ENCODE measurements at regions not wholly inside any gene's neighbourhood (a gene's known extent, or its start where the extent isn't known, plus 50 kb on each side); places are given as distances from the start of the nearest gene placed in this dataset.

DNA sequence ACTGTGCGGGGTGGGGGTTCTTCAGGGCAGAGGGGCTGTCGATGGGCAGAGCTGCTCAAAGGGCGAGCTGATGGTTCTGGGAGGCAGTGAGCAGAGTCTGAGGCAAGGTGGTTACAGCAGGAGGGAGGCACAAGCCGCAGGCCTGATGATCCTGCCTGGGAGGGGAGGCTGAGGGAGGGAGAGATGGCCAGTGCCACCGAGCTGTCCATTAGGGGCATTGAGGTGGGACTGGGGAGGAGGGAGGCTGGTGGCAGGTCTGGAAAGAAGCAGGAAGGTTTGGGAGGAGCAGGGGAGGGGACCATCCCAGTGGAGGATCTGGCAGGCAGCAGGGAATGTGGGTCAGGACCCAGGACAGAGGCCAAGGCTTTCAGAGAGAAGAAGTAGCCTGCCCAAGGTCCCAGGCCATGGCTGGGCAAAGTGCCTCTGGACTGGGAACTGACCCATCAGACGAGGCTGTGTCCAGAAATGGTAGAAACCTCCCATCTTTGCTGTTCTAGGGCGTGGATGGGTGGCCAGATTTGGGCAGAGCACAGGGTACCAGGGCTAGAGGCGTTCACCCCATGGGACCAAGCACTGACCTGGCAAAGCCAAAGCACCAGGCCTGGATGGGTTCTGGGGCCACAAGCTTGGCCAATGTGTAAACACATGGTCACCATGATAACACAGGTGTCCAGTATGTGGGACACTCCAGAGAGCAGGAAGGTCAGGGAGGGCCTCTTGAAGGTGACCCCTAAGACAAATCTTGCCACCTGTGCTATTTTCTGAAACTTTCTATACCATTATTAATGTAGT lies 55.5 kb downstream of the INHBB start:
- TF ChIP-seq, protein P1, sequence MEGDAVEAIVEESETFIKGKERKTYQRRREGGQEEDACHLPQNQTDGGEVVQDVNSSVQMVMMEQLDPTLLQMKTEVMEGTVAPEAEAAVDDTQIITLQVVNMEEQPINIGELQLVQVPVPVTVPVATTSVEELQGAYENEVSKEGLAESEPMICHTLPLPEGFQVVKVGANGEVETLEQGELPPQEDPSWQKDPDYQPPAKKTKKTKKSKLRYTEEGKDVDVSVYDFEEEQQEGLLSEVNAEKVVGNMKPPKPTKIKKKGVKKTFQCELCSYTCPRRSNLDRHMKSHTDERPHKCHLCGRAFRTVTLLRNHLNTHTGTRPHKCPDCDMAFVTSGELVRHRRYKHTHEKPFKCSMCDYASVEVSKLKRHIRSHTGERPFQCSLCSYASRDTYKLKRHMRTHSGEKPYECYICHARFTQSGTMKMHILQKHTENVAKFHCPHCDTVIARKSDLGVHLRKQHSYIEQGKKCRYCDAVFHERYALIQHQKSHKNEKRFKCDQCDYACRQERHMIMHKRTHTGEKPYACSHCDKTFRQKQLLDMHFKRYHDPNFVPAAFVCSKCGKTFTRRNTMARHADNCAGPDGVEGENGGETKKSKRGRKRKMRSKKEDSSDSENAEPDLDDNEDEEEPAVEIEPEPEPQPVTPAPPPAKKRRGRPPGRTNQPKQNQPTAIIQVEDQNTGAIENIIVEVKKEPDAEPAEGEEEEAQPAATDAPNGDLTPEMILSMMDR (IDR thresholded peaks at IDR 0.05) = no peak

DNA sequence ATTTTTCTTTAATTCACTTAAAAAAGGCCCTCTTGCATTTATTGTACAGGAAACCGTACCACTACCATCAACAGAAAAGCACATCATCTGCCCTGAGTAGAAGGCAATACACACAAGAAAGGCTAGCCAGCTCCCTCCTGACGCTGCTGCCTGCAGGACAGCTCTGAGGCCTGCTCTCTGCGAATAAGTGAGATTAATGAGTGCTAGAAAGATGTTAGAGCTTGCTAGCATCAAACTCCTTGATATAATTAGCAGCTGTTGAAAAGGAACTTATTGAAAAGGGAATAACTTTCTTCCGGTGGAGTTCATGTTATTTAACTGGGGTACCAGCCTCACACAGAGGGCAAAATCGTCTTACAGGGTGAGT lies 56.1 kb downstream of the INHBB start:
- TF ChIP-seq, protein P1 (IDR thresholded peaks at IDR 0.05) = no peak

DNA sequence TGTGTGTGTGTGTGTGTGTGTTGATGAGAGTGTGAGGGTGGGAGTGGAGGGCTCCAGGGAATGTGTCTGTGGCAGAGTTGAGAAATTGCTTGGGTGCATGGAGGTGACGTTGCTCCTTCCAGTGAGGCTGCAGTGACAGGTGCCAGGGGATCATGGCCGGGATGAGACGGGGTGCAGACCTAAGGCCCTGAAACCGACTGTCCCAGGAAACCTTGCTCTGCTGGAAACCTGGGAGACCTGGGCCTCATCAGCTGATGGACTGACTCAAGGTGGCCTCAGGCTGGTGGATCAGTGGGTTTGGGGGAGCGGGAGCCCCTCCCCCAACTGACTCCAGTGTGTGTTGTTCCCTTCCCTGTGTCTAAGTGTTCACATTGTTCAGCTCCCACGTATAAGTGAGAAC lies 56.6 kb downstream of the INHBB start:
- TF ChIP-seq, protein P1 (IDR thresholded peaks at IDR 0.05) = no peak

DNA sequence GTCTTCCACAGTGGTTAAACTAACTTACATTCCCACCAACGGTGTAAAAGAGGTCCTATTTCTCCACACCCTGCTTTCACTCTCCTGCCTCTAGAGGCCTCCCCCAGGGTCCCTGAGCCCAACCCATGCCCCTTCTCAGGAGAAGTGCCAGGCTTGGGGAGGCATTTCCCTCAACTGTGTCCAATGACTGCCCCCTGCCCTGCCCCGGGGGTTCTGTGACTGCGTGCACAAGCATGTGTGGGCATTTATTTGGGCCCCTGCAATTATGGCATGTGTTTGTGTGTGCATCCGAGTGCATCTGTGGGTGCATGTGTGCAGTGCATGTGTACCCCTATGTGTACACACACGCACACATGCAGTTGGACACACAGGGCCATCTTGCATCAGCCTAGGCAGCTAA lies 57.3 kb downstream of the INHBB start:
- TF ChIP-seq, protein P1 (IDR thresholded peaks at IDR 0.05) = no peak

DNA sequence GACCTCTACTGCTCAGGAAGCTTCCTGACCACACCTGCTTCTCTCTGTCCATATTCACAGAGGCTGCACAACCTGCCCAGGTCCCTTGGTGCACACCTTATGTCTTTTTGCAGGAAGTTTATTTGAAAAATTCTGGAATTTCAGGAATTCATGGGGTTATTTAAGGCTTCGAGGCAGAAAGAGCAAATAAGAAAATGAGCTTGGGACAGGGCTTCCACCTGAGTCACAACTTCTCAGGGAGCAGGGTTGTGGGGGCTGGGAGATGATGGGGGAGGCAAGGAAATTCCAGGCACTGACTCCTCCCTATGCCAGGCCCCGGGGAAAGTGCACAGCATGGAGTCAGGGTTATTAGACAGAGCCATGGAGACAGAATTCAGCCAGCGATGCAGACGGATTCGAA lies 57.7 kb downstream of the INHBB start:
- TF ChIP-seq, protein P1 (IDR thresholded peaks at IDR 0.05) = no peak

DNA sequence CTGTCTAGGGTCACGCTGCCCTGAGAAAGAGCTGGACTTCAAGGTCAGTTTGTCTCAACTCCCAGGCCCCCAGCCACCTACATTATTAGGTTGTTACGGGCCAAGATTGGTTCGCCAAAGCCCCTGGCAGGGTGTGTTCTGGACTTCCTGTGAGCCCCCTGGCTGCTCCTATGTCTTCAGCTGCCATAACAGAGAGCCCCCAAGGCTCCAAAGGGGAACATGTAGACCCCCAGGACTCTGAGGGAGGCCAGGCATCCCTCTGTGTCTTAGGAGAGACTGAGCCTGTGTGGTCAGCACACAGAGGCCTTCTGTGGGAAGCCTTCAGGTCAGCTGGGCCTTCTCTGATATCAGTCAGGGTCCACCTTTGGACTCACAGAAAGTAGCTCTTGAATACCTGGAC lies 58.3 kb downstream of the INHBB start:
- TF ChIP-seq, protein P1 (IDR thresholded peaks at IDR 0.05) = no peak

DNA sequence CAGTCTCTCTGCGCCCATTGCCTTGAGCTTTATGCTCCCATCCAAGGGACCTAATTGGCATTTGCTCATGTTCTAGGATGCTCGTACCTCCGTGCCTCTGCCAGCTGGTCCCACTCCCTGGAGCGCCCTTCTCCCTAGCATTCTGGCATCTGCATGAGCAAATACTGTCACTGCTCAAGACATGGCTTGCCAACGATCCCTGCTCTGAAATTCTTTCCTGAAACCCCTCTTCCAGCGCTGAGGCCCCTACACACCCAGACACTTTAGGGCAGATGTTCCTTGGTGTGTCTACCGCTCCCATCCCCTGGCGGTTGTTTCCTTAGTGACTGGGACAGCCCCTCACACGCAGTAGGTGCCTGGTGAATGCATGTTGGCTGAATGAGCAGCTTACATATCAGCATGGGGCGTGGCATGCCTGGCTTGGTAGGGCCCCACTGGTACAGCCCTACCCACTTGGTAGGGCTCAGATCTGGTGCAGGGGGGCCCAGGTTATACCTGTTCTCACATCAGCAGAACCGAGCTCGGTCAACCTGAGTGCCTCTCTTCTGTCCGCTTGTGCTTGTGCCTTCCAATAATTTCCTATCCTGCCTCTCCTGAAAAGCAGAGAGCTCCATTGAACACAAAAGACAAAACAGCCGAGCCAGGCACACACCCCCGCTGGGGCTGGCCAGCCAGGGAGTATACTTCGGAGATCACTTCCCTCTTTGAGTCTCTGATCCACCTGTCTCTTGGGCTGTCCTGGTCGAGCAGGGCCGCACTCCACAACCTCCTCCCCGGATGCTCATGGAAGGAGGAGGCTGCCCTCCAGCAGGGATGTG lies 59.2 kb downstream of the INHBB start:
- TF ChIP-seq, protein P1 (IDR thresholded peaks at IDR 0.05) = no peak
